Keratinocyte (primary cell): ENCODE measurements at regions not wholly inside any gene's neighbourhood (a gene's known extent, or its start where the extent isn't known, plus 50 kb on each side); places are given as distances from the start of the nearest gene placed in this dataset.

Experiments used
- DNase-seq: peaks from one replicate; pipeline ENCODE4 v3.0.0-alpha.2; 2011; ENCODE audit warnings: low read depth, missing footprints, low spot score
- FAIRE-seq: peaks from 2 replicates; lab custom pipeline; 2011; peaks lifted over from hg19 to GRCh38; lab: Jason Lieb, UNC
- H2AFZ ChIP-seq: 2 replicates; pipeline ENCODE4 v1.6.0; 2012; ENCODE audit warnings: low read length, control low read depth, inconsistent platforms; ENCODE audit not compliant: control insufficient read depth
- H3K27ac ChIP-seq: 2 replicates; pipeline ENCODE4 v1.5.1; 2011; ENCODE audit warnings: low read length; ENCODE audit not compliant: control insufficient read depth, insufficient read depth
- H3K27me3 ChIP-seq: 3 replicates; pipeline ENCODE4 v1.6.0; 2011; ENCODE audit warnings: low read length; ENCODE audit not compliant: control insufficient read depth, insufficient read depth; ENCODE audit errors: extremely low read depth
- H3K36me3 ChIP-seq, 2 experiments: 2 replicates in 1 of 2; 3 replicates in 1 of 2; pipeline ENCODE4 v1.5.1; 2011; ENCODE audit warnings: low read length in 2 of 2, mild to moderate bottlenecking in 1 of 2; ENCODE audit not compliant: control insufficient read depth in 2 of 2, insufficient read depth in 2 of 2; ENCODE audit errors: extremely low read depth in 1 of 2
- H3K4me1 ChIP-seq: 3 replicates; pipeline ENCODE4 v1.5.1; 2011; ENCODE audit warnings: low read length; ENCODE audit not compliant: control insufficient read depth, insufficient read depth; ENCODE audit errors: extremely low read depth
- H3K4me2 ChIP-seq: 3 replicates; pipeline ENCODE4 v1.6.0; 2011; ENCODE audit warnings: low read depth, low read length; ENCODE audit not compliant: control insufficient read depth, insufficient read depth; ENCODE audit errors: extremely low read depth
- H3K4me3 ChIP-seq, 3 experiments: fragments of 200-600 bp in 1 of 3; sonication (generic) in 1 of 3; 2 replicates in 2 of 3; 3 replicates in 1 of 3; pipeline ENCODE4 v1.5.1; 2011 to 2016; ENCODE audit warnings: low read length in 3 of 3, mild to moderate bottlenecking in 3 of 3, control low read depth in 2 of 3, inconsistent platforms in 1 of 3, low read depth in 1 of 3, mixed read lengths in 1 of 3, mixed run types in 1 of 3, moderate library complexity in 1 of 3; ENCODE audit not compliant: control insufficient read depth in 2 of 3, insufficient read depth in 2 of 3; ENCODE audit errors: extremely low read depth in 1 of 3
- H3K79me2 ChIP-seq: 2 replicates; pipeline ENCODE4 v1.6.0; 2012; ENCODE audit warnings: low read length; ENCODE audit not compliant: control insufficient read depth, insufficient read depth
- H3K9ac ChIP-seq: 3 replicates; pipeline ENCODE4 v1.6.0; 2011; ENCODE audit warnings: low read length; ENCODE audit not compliant: control insufficient read depth, insufficient read depth; ENCODE audit errors: extremely low read depth
- H3K9me1 ChIP-seq: 3 replicates; pipeline ENCODE4 v1.6.0; 2011; ENCODE audit warnings: low read length; ENCODE audit not compliant: control insufficient read depth, insufficient read depth; ENCODE audit errors: extremely low read depth
- H3K9me3 ChIP-seq: 2 replicates; pipeline ENCODE4 v1.5.1; 2012; ENCODE audit warnings: low read depth, low read length; ENCODE audit not compliant: control insufficient read depth
- H4K20me1 ChIP-seq: 3 replicates; pipeline ENCODE4 v1.6.0; 2011; ENCODE audit warnings: low read length; ENCODE audit not compliant: control insufficient read depth, insufficient read depth; ENCODE audit errors: extremely low read depth
- EZH2 ChIP-seq: IDR thresholded peaks from one replicate; pipeline ENCODE4 v1.6.1; 2012; ENCODE audit warnings: inconsistent platforms, mild to moderate bottlenecking, low read length, moderate library complexity
- dilution Hi-C: fragments of 300-500 bp; cut with MboI; formaldehyde crosslinking; loops from one replicate; pipeline ENCODE4 v1.7.0; 2020; ENCODE audit warnings: low sequenced_read_pairs; ENCODE audit not compliant: extremely low pct_ligation_motif_present
- TF ChIP-seq, protein P1 (sequence below), 3 experiments: IDR thresholded peaks in 1 of 3; conservative IDR thresholded peaks in 1 of 3; optimal IDR thresholded peaks in 1 of 3; 2 replicates in 2 of 3; 3 replicates in 1 of 3; pipeline versions ENCODE3 to v1.5.1; 2011; ENCODE audit warnings: low read length in 3 of 3, mild to moderate bottlenecking in 3 of 3, moderate library complexity in 2 of 3, control low read depth in 1 of 3, inconsistent platforms in 1 of 3; ENCODE audit not compliant: insufficient read depth in 2 of 3; ENCODE audit errors: extremely low read depth in 1 of 3

DNA sequence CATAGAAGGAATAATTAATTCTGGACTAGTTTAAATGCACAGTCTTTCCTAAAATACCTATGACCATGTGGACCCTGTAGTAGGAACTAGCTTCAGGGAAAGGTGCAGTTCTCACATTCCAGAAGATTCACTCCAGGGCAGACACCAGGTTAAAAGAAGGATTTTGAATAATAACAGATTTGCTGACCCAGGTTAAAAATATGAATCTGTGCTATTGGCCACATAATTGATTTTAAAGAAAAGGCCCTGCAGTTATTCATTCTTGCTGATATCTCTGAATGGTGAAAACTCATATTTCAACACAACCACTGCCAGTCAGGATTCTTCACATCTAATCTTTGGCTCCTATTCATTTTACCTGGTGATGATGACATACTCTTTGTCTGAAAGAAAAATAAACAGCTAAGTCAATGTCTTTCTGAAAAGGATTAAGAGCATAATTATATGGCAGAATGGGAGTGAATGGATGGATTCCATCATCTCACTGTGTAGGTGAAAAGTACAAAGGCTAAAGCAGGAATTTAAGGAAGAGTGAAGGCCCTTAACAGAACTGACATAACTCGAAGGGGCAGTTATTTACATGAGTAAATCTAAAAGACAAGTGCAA lies 432.8 kb downstream of the PDGFC start:
- DNase-seq, result no peak
- no peaks in the 10 kb centered on the region for H3K9me1 ChIP-seq
- H3K9me3 ChIP-seq, result no peaks in the 10 kb centered on the region
- no peak overlapping the region for H3K9ac ChIP-seq
- no peaks in the 10 kb centered on the region for H3K79me2 ChIP-seq
- dilution Hi-C loops, result no loop called here
- H3K4me3 ChIP-seq, result no peak overlapping the region
- H3K27ac ChIP-seq, result no peak overlapping the region
- no peak overlapping the region for H3K4me2 ChIP-seq
- FAIRE-seq, result no peak
- H3K4me1 ChIP-seq, result peaks cover 31% of the 10 kb centered on the region
- TF ChIP-seq, protein P1, sequence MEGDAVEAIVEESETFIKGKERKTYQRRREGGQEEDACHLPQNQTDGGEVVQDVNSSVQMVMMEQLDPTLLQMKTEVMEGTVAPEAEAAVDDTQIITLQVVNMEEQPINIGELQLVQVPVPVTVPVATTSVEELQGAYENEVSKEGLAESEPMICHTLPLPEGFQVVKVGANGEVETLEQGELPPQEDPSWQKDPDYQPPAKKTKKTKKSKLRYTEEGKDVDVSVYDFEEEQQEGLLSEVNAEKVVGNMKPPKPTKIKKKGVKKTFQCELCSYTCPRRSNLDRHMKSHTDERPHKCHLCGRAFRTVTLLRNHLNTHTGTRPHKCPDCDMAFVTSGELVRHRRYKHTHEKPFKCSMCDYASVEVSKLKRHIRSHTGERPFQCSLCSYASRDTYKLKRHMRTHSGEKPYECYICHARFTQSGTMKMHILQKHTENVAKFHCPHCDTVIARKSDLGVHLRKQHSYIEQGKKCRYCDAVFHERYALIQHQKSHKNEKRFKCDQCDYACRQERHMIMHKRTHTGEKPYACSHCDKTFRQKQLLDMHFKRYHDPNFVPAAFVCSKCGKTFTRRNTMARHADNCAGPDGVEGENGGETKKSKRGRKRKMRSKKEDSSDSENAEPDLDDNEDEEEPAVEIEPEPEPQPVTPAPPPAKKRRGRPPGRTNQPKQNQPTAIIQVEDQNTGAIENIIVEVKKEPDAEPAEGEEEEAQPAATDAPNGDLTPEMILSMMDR (optimal IDR thresholded peaks at IDR 0.05 in 1 of 3, IDR thresholded peaks at IDR 0.05 in 1 of 3, conservative IDR thresholded peaks at IDR 0.05 in 1 of 3; ENCODE audit: extremely low read depth in 1 of 3, insufficient read depth in 2 of 3, low read length in 3 of 3), result no peak
- no peak for TF ChIP-seq EZH2
- no peaks in the 10 kb centered on the region for H3K27me3 ChIP-seq
- no peaks in the 10 kb centered on the region for H4K20me1 ChIP-seq
- no peak overlapping the region for H2AFZ ChIP-seq
- H3K36me3 ChIP-seq, result no peaks in the 10 kb centered on the region

DNA sequence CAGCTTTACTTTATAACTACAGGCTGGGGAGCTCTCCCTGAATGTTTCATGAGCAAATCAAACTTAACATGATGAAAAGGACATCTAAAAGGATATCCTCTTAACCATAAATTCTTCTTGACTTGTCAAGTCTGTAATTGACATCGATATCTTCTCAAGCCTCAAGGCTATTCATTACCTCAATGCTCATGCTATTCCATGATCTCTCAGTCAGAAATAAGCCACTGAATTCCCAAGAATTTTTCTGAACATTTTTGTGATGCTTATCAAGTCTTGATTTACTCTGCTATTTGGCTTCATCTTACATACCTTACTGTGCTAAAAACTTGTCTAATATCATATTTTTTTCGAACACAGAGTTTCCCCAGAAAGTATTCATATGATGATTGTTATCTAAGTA lies 433.4 kb downstream of the PDGFC start:
- Histone ChIP-seq H3K4me2 (no peak overlapping the region), H3K9me3 (no peaks in the 10 kb centered on the region), H3K9me1 (no peaks in the 10 kb centered on the region), H2AFZ (no peak overlapping the region), H3K4me3 (no peak overlapping the region), H3K9ac (no peak overlapping the region), H3K27ac (no peak overlapping the region), H3K36me3 (no peaks in the 10 kb centered on the region), H3K27me3 (no peaks in the 10 kb centered on the region), H4K20me1 (no peaks in the 10 kb centered on the region), H3K79me2 (no peaks in the 10 kb centered on the region), H3K4me1 (peaks cover 31% of the 10 kb centered on the region)
- FAIRE-seq (peak; percentile 17), DNase-seq (no peak)
- TF ChIP-seq EZH2, result no peak
- TF ChIP-seq, protein P1 (optimal IDR thresholded peaks at IDR 0.05 in 1 of 3, IDR thresholded peaks at IDR 0.05 in 1 of 3, conservative IDR thresholded peaks at IDR 0.05 in 1 of 3; ENCODE audit: extremely low read depth in 1 of 3, insufficient read depth in 2 of 3, low read length in 3 of 3), result no peak
- dilution Hi-C loops, result no loop called here
